ENCODE measurements at regions not wholly inside any gene's neighbourhood (a gene's known extent, or its start where the extent isn't known, plus 50 kb on each side); places are given as distances from the start of the nearest gene placed in this dataset.
"Not testable (repeated sequence)": the region's sequence is repeated elsewhere in the genome, so short reads cannot be mapped to it uniquely, and the experiment has no call there.

DNA sequence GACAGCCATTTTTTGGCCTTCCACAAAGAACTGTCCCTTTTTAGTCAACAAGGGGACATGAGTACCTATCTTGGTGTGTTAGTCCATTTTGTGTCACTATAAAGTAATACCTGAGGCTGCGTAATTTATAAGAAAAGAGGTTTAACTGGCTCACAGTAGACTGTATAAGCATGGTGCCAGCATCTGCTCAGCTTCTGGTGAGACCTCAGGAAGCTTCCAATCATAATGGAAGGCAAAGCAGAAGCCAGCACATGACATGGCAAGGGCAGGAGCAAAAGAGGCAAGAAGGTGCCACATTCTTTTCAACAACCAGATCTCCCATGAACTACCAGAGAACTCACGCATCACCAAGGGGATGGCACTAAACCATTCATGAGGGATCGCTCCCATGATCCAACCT is 66.1 kb upstream of the VGLL4 start:
- no peaks in the 10 kb centered on the region for H3K27me3 ChIP-seq (ENCODE audit: insufficient read depth, low read length)
- no peaks in the 10 kb centered on the region; the same call in 1 of the 2 replicates for H3K9me3 ChIP-seq (ENCODE audit: insufficient read depth, low read depth, low read length)

DNA sequence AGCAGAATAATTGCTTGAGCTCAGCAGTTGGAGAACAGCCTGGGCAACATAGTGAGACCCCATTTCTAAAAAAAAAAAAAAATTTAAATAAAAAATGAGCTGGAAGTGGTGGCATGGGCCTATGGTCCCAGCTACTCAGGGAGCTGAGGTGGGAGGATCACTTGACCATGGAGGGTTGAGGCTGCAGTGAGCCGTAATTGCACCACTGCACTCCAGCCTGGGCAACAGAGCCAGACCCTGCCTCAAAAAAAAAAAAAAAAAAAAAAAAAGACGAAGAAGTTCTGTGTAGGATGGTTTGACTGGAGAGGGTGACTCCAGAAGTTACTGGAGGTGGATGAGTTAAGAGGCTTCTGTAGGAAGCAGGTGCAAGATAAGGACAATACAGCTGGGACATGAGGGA is 63.4 kb upstream of the VGLL4 start:
- H3K9ac ChIP-seq (ENCODE audit: low read depth, low read length); H3K36me3 ChIP-seq (ENCODE audit: insufficient read depth, low read depth, low read length); H3K27me3 ChIP-seq (ENCODE audit: insufficient read depth, low read length); H3K4me1 ChIP-seq (ENCODE audit: insufficient read depth, low read length); H3K4me3 ChIP-seq (ENCODE audit: low read length); H3K9me3 ChIP-seq (ENCODE audit: insufficient read depth, low read depth, low read length); H3K27ac ChIP-seq (ENCODE audit: low read length): not testable (repeated sequence)

More for the DNA sequence above, 66.1 kb upstream of the VGLL4 start:
- H3K4me3 ChIP-seq (ENCODE audit: low read length): no peak overlapping the region
- H3K27ac ChIP-seq (ENCODE audit: low read length): no peak overlapping the region
- no peaks in the 10 kb centered on the region; the same call in 1 of the 2 replicates for H3K36me3 ChIP-seq (ENCODE audit: insufficient read depth, low read depth, low read length)
- no peak overlapping the region for H3K9ac ChIP-seq (ENCODE audit: low read depth, low read length)
- no peaks in the 10 kb centered on the region; the same call in 1 of the 2 replicates for H3K4me1 ChIP-seq (ENCODE audit: insufficient read depth, low read length)

DNA sequence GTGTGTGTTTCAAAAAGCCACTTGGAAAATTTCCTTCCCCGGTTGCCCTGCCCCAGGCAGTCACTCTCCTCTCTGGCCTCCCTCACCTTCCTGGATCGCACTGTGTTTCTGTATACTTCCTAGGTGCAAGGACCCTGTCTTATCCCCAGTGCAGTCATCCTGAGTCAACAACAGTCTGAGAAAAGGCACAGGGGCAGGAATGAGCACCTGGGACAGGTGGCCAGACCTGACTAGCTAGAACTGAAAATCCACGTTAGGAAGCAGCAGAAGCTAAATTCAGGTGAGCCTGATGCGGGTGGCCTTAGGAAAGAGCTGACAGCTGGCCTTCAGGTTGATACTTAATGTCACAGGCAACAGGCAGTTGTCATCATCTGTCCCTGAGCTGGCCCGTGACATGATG is 62.9 kb upstream of the VGLL4 start:
- no peaks in the 10 kb centered on the region; the same call in 1 of the 2 replicates for H3K4me1 ChIP-seq (ENCODE audit: insufficient read depth, low read length)
- no peaks in the 10 kb centered on the region for H3K27me3 ChIP-seq (ENCODE audit: insufficient read depth, low read length)
- no peak overlapping the region for H3K27ac ChIP-seq (ENCODE audit: low read length)
- H3K36me3 ChIP-seq (ENCODE audit: insufficient read depth, low read depth, low read length): no peaks in the 10 kb centered on the region; the same call in 1 of the 2 replicates
- no peaks in the 10 kb centered on the region; the same call in 1 of the 2 replicates for H3K9me3 ChIP-seq (ENCODE audit: insufficient read depth, low read depth, low read length)
- H3K9ac ChIP-seq (ENCODE audit: low read depth, low read length): no peak overlapping the region
- no peak overlapping the region for H3K4me3 ChIP-seq (ENCODE audit: low read length)

DNA sequence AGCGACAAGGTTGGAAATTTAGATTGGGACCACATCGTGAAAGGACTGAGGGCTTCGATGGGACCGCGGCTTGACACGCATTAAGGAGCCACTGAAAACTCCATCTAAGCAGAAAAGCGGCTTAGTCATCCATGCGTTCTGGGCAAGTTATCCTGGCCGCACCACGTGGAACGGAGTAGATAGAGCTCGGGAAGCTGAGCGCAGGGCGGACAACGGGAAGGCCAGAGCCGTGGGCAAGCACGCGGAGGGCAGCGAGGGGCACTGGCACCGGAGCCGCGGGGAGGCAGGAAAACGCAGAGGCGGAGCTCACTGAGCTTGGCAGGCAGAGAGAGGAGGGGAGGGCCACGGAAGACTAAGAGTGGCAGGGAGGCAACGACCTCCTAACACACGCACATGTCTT is 61.3 kb upstream of the VGLL4 start:
- Histone ChIP-seq H3K27ac (ENCODE audit: low read length) (no peak overlapping the region), H3K9me3 (ENCODE audit: insufficient read depth, low read depth, low read length) (no peaks in the 10 kb centered on the region; the same call in 1 of the 2 replicates), H3K36me3 (ENCODE audit: insufficient read depth, low read depth, low read length) (no peaks in the 10 kb centered on the region), H3K9ac (ENCODE audit: low read depth, low read length) (no peak overlapping the region), H3K27me3 (ENCODE audit: insufficient read depth, low read length) (no peaks in the 10 kb centered on the region), H3K4me3 (ENCODE audit: low read length) (no peak overlapping the region), H3K4me1 (ENCODE audit: insufficient read depth, low read length) (no peaks in the 10 kb centered on the region; the same call in 1 of the 2 replicates)

DNA sequence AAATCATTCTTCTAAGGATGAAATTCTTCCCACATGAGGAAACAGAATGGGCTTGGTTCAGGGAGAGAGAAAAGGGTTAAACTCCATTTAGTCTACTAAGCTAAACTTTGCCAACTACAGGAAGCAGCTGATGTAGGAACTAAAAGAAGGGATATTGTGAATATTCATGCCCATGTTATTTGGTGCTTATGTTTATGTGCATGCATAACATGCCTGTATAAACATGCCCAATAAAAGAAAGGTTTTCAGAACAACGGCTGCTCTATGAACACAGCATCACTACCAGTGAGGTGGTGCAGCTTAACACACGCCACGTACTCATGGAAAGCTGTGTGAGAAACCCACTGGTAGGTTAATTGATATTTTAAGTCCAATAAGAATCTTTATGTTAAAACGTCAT is 59.4 kb upstream of the VGLL4 start:
- H3K27ac ChIP-seq (ENCODE audit: low read length): no peak overlapping the region
- no peaks in the 10 kb centered on the region; the same call in 1 of the 2 replicates for H3K4me1 ChIP-seq (ENCODE audit: insufficient read depth, low read length)
- no peak overlapping the region for H3K9ac ChIP-seq (ENCODE audit: low read depth, low read length)
- no peaks in the 10 kb centered on the region for H3K9me3 ChIP-seq (ENCODE audit: insufficient read depth, low read depth, low read length)
- no peaks in the 10 kb centered on the region for H3K27me3 ChIP-seq (ENCODE audit: insufficient read depth, low read length)
- no peaks in the 10 kb centered on the region for H3K36me3 ChIP-seq (ENCODE audit: insufficient read depth, low read depth, low read length)
- no peak overlapping the region for H3K4me3 ChIP-seq (ENCODE audit: low read length)

- Histone ChIP-seq H3K9me3 (ENCODE audit: insufficient read depth, low read depth, low read length) (no peaks in the 10 kb centered on the region), H3K4me1 (ENCODE audit: insufficient read depth, low read length) (no peaks in the 10 kb centered on the region), H3K36me3 (ENCODE audit: insufficient read depth, low read depth, low read length) (no peaks in the 10 kb centered on the region), H3K9ac (ENCODE audit: low read depth, low read length) (no peak overlapping the region), H3K27me3 (ENCODE audit: insufficient read depth, low read length) (no peaks in the 10 kb centered on the region), H3K4me3 (ENCODE audit: low read length) (no peak overlapping the region), H3K27ac (ENCODE audit: low read length) (no peak overlapping the region)
Measured at GRCh38 chr3:11699083-11699427, 55.3 kb upstream of the VGLL4 start.

DNA sequence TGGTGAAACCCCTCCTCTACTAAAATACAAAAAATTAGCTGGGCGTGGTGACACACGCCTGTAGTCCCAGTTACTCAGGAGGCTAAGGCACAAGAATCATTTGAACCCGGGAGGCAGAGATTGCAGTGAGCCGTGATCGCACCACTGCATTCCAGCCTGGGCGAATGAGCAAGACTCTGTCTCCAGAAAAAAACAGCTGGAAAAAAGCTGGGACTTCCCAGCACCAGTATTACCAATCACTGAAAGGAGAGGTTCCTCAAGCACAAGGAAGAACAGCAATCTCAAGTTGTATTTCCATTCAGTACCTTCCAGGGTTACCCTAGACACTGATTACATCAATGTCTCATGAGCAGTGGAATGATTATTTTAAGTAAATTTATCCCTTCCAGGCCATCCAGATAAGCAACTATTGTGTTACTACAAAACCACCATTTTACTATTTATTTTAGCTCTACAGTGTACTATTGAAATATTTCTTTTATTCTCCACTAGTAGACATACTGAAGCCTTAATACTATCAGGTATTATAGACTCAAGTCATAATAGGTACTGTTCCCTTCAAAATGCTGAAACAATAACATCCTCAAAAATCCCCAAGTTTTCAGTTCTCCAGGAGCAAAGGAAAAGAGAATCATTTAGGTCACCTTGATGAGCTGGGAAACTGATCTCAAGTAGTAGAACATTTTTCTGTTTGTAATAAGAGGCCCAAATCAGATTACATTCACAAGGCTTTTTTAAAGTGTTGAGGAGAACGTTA is 54.8 kb upstream of the VGLL4 start:
- Histone ChIP-seq H3K4me3 (ENCODE audit: low read length) (no peak overlapping the region), H3K27ac (ENCODE audit: low read length) (no peak overlapping the region), H3K9ac (ENCODE audit: low read depth, low read length) (no peak overlapping the region)

DNA sequence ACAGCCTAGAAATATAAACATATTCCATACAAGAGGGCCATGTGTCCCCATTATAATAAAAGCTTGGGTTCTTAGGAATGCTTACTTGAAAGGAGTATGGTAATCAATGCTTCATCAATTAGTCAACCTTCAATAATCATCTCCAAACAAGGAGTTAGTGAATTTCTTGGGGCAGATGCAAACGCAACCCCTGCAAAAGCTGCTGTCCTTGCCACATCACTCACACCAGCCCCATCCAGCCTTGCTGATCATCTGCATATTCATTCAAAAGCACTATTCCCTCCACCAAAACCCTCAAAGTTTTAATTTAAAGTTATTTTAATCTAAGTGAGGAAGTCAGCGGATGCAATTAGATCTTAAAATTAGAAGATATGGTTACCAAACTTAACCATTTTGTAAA is 54.0 kb upstream of the VGLL4 start:
- H3K4me1 ChIP-seq (ENCODE audit: insufficient read depth, low read length): no peaks in the 10 kb centered on the region
- H3K27ac ChIP-seq (ENCODE audit: low read length): no peak overlapping the region
- no peak overlapping the region for H3K9ac ChIP-seq (ENCODE audit: low read depth, low read length)
- H3K27me3 ChIP-seq (ENCODE audit: insufficient read depth, low read length): no peaks in the 10 kb centered on the region
- no peaks in the 10 kb centered on the region for H3K36me3 ChIP-seq (ENCODE audit: insufficient read depth, low read depth, low read length)
- no peaks in the 10 kb centered on the region for H3K9me3 ChIP-seq (ENCODE audit: insufficient read depth, low read depth, low read length)
- H3K4me3 ChIP-seq (ENCODE audit: low read length): no peak overlapping the region

More for the DNA sequence above, 54.8 kb upstream of the VGLL4 start:
- Histone ChIP-seq H3K36me3 (ENCODE audit: insufficient read depth, low read depth, low read length) (no peaks in the 10 kb centered on the region), H3K4me1 (ENCODE audit: insufficient read depth, low read length) (no peaks in the 10 kb centered on the region), H3K9me3 (ENCODE audit: insufficient read depth, low read depth, low read length) (no peaks in the 10 kb centered on the region), H3K27me3 (ENCODE audit: insufficient read depth, low read length) (no peaks in the 10 kb centered on the region)

DNA sequence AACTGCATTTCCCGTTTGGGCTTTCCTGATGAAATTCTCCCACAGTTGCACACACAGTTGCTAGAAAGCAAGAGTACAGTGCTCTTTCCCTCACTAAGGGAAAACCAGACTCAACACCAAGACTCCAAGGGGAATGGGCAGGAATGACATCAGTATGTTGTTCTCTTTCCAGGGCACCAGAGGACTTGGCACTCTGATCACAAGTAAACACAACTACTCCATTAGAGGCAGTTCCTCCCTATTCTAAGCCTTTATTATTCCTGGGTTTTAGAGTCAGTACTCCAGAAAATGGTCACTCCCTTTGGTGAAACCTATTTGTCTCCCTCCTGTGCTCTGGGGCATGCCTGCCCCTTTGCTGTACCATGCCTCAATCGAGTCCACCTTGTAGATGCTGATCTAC is 52.3 kb upstream of the VGLL4 start:
- H3K27me3 ChIP-seq (ENCODE audit: insufficient read depth, low read length): no peaks in the 10 kb centered on the region
- peaks cover under 1% of the 10 kb centered on the region; the same call in 1 of the 2 replicates for H3K4me1 ChIP-seq (ENCODE audit: insufficient read depth, low read length)
- H3K9ac ChIP-seq (ENCODE audit: low read depth, low read length): no peak overlapping the region
- no peak overlapping the region for H3K27ac ChIP-seq (ENCODE audit: low read length)
- no peak overlapping the region for H3K4me3 ChIP-seq (ENCODE audit: low read length)
- H3K36me3 ChIP-seq (ENCODE audit: insufficient read depth, low read depth, low read length): no peaks in the 10 kb centered on the region
- no peaks in the 10 kb centered on the region for H3K9me3 ChIP-seq (ENCODE audit: insufficient read depth, low read depth, low read length)

Measured in iPS-20b (cell line).